ENCODE measurements at regions not wholly inside any gene's neighbourhood (a gene's known extent, or its start where the extent isn't known, plus 50 kb on each side); places are given as distances from the start of the nearest gene placed in this dataset.

GRCh38 chr4:100130964-100131363, 59.3 kb downstream of the DDIT4L start:
- no peak for DNase-seq (ENCODE audit: low read depth)

- DNase-seq (ENCODE audit: low read depth), result no peak
These were observed 59.8 kb downstream of the DDIT4L start for GRCh38 chr4:100130491-100130890.

- no peak for DNase-seq (ENCODE audit: low read depth)
These were observed 60.5 kb downstream of the DDIT4L start for GRCh38 chr4:100129774-100130173.

GRCh38 chr4:100128338-100128737, 61.9 kb downstream of the DDIT4L start:
- DNase-seq (ENCODE audit: low read depth), result no peak

- DNase-seq (ENCODE audit: low read depth), result no peak
These were observed 65.6 kb downstream of the DDIT4L start for GRCh38 chr4:100124715-100125114.

GRCh38 chr4:100118181-100118580, 72.1 kb downstream of the DDIT4L start:
- DNase-seq (ENCODE audit: low read depth), result no peak

GRCh38 chr4:100117750-100118149, 72.5 kb downstream of the DDIT4L start:
- no peak for DNase-seq (ENCODE audit: low read depth)

GRCh38 chr4:100114909-100115308, 75.4 kb downstream of the DDIT4L start:
- no peak for DNase-seq (ENCODE audit: low read depth)

GRCh38 chr4:100113732-100114131, 76.5 kb downstream of the DDIT4L start:
- no peak for DNase-seq (ENCODE audit: low read depth)

GRCh38 chr4:100113096-100113495, 77.2 kb downstream of the DDIT4L start:
- no peak for DNase-seq (ENCODE audit: low read depth)

- no peak for DNase-seq (ENCODE audit: low read depth)
These were observed 80.3 kb downstream of the DDIT4L start for GRCh38 chr4:100109921-100110320.

GRCh38 chr4:100108869-100109268, 81.4 kb downstream of the DDIT4L start:
- DNase-seq (ENCODE audit: low read depth), result no peak

GRCh38 chr4:100106982-100107381, 83.3 kb downstream of the DDIT4L start:
- DNase-seq (ENCODE audit: low read depth), result no peak

- no peak for DNase-seq (ENCODE audit: low read depth)
These were observed 86.6 kb downstream of the DDIT4L start for GRCh38 chr4:100103671-100104070.

GRCh38 chr4:100100985-100101384, 89.3 kb downstream of the DDIT4L start:
- no peak for DNase-seq (ENCODE audit: low read depth)

- no peak for DNase-seq (ENCODE audit: low read depth)
These were observed 90.5 kb downstream of the DDIT4L start for GRCh38 chr4:100099746-100100145.

- DNase-seq (ENCODE audit: low read depth), result no peak
These were observed 91.6 kb downstream of the DDIT4L start for GRCh38 chr4:100098681-100099080.

GRCh38 chr4:100098011-100098545, 92.2 kb downstream of the DDIT4L start:
- no peak for DNase-seq (ENCODE audit: low read depth)

- DNase-seq (ENCODE audit: low read depth), result no peak
These were observed 94.3 kb downstream of the DDIT4L start for GRCh38 chr4:100095729-100096595.

- peak; percentile 62 for DNase-seq (ENCODE audit: low read depth)
These were observed 97.0 kb downstream of the DDIT4L start for GRCh38 chr4:100093091-100093866.

- no peak for DNase-seq (ENCODE audit: low read depth)
These were observed 102.5 kb downstream of the DDIT4L start for GRCh38 chr4:100087743-100088142.

GRCh38 chr4:100086766-100087431, 103.4 kb downstream of the DDIT4L start:
- DNase-seq (ENCODE audit: low read depth), result no peak

All from stimulated activated CD8-positive, alpha-beta memory T cell treated with anti-CD3 and anti-CD28 coated beads, Interleukin-12 subunit alpha, Interleukin-12 subunit beta, amount 100 ng/mL, for 4 hours (primary cell).